ENCODE measurements at regions not wholly inside any gene's neighbourhood (a gene's known extent, or its start where the extent isn't known, plus 50 kb on each side); places are given as distances from the start of the nearest gene placed in this dataset.

GRCh38 chr20:53853111-53853713, 217.2 kb downstream of the BCAS1 start:
- no peak for DNase-seq (ENCODE audit: low spot score in 2 of 2)
- Histone ChIP-seq H3K4me1 (peaks cover 0 to 4% of the 10 kb centered on the region in 2 donors), H3K4me3 (no peak overlapping the region), H3K27ac (no peak overlapping the region), H3K36me3 (no peaks in the 10 kb centered on the region), H3K27me3 (no peaks in the 10 kb centered on the region), H3K9me3 (no peaks in the 10 kb centered on the region)
- intact Hi-C loops (cut with DNase I; ENCODE audit: low total_unique reads) = no loop called here
- TF ChIP-seq CTCF (IDR thresholded peaks at IDR 0.05) (no peak), POLR2A (IDR thresholded peaks at IDR 0.05) (no peak), POLR2AphosphoS5 (IDR thresholded peaks at IDR 0.05) (no peak)

- intact Hi-C loops (cut with DNase I; ENCODE audit: low total_unique reads) = no loop called here
These were observed 217.7 kb downstream of the BCAS1 start for GRCh38 chr20:53852691-53853090.

GRCh38 chr20:53852014-53852413, 218.4 kb downstream of the BCAS1 start:
- intact Hi-C loops (cut with DNase I; ENCODE audit: low total_unique reads) = no loop called here
- H3K27ac ChIP-seq = no peak overlapping the region
- TF ChIP-seq POLR2AphosphoS5 (IDR thresholded peaks at IDR 0.05) (no peak), CTCF (IDR thresholded peaks at IDR 0.05) (no peak), POLR2A (IDR thresholded peaks at IDR 0.05) (no peak)

More at GRCh38 chr20:53852691-53853090, 217.7 kb downstream of the BCAS1 start:
- no peaks in the 10 kb centered on the region for H3K36me3 ChIP-seq
- TF ChIP-seq POLR2AphosphoS5 (IDR thresholded peaks at IDR 0.05) (no peak), POLR2A (IDR thresholded peaks at IDR 0.05) (no peak), CTCF (IDR thresholded peaks at IDR 0.05) (no peak)
- no peak overlapping the region for H3K27ac ChIP-seq
- no peaks in the 10 kb centered on the region for H3K27me3 ChIP-seq
- H3K9me3 ChIP-seq = no peaks in the 10 kb centered on the region
- DNase-seq (ENCODE audit: low spot score in 2 of 2) = no peak
- no peak overlapping the region for H3K4me3 ChIP-seq
- H3K4me1 ChIP-seq = no peaks in the 10 kb centered on the region

GRCh38 chr20:53850319-53850718, 220.1 kb downstream of the BCAS1 start:
- H3K9me3 ChIP-seq = no peaks in the 10 kb centered on the region
- no peaks in the 10 kb centered on the region for H3K36me3 ChIP-seq
- H3K27me3 ChIP-seq = no peaks in the 10 kb centered on the region
- no peak for TF ChIP-seq CTCF (IDR thresholded peaks at IDR 0.05)
- no peak for TF ChIP-seq POLR2AphosphoS5 (IDR thresholded peaks at IDR 0.05)
- no peak for TF ChIP-seq POLR2A (IDR thresholded peaks at IDR 0.05)
- H3K27ac ChIP-seq = no peak overlapping the region
- intact Hi-C loops (cut with DNase I; ENCODE audit: low total_unique reads) = no loop called here
- no peak for DNase-seq (ENCODE audit: low spot score in 2 of 2)
- no peak overlapping the region for H3K4me3 ChIP-seq
- no peaks in the 10 kb centered on the region for H3K4me1 ChIP-seq

More at GRCh38 chr20:53852014-53852413, 218.4 kb downstream of the BCAS1 start:
- Histone ChIP-seq H3K4me1 (no peaks in the 10 kb centered on the region), H3K27me3 (no peaks in the 10 kb centered on the region), H3K9me3 (no peaks in the 10 kb centered on the region), H3K4me3 (no peak overlapping the region), H3K36me3 (no peaks in the 10 kb centered on the region)
- DNase-seq (ENCODE audit: low spot score in 2 of 2) = no peak

- intact Hi-C loops (cut with DNase I; ENCODE audit: low total_unique reads) = no loop called here
- TF ChIP-seq POLR2AphosphoS5 (IDR thresholded peaks at IDR 0.05) (no peak), POLR2A (IDR thresholded peaks at IDR 0.05) (no peak), CTCF (IDR thresholded peaks at IDR 0.05) (no peak)
These were observed 220.8 kb downstream of the BCAS1 start for GRCh38 chr20:53849471-53850059.

More at GRCh38 chr20:53849471-53850059, 220.8 kb downstream of the BCAS1 start:
- Histone ChIP-seq H3K27ac (no peak overlapping the region), H3K4me3 (no peak overlapping the region), H3K36me3 (no peaks in the 10 kb centered on the region), H3K27me3 (no peaks in the 10 kb centered on the region), H3K4me1 (no peaks in the 10 kb centered on the region), H3K9me3 (no peaks in the 10 kb centered on the region)
- DNase-seq (ENCODE audit: low spot score in 2 of 2) = no peak

Data from breast epithelium (tissue), 4 donors.